HG03521 (cell line): ENCODE measurements at regions not wholly inside any gene's neighbourhood (a gene's known extent, or its start where the extent isn't known, plus 50 kb on each side); places are given as distances from the start of the nearest gene placed in this dataset.

Experiments
- ATAC-seq: cut with Tn5 transposase; IDR thresholded peaks from one replicate; pipeline ENCODE4 v1.9.1; 2021; ENCODE audit warnings: mild to moderate bottlenecking, moderate library complexity; ENCODE audit not compliant: unreplicated experiment

DNA sequence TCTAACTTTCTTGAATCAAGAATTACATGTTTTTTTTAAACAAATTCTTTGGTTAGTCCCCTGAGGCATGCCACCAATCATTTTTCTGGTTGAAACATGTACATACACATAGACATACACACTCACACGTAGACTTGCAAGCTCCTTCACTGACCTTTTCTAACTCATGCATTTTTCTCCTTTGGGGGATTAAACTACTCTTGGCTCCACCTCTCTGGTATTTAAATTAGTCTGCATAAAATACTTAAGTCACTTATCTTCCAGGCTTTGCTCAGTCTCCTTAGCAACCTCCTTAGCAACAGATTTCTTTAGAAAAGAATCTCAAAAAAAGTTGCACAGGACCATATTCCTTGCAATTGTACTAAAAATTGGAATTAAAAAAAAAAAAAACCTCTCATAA is 440.9 kb upstream of the LRRC7 start:
- ATAC-seq, result no peak

DNA sequence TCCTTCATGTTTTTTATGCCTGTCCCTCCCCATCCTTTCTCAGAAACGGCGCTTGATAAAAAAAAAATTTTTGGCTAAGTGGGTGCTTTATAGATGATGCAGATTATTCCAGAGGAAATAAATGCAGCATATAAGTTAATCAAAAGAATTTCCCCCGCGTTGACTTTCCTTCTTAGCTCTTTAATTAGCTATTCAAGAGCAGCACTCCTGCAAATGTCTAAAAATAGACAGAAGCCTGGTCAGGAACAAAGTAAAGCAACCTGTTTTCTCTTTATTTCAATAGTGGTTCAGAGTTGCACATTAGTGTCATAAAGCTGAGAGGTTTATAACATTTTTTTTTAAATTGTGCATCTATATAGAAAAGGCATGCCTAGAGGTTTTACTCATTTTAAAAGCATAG is 439.5 kb upstream of the LRRC7 start:
- ATAC-seq, result no peak

DNA sequence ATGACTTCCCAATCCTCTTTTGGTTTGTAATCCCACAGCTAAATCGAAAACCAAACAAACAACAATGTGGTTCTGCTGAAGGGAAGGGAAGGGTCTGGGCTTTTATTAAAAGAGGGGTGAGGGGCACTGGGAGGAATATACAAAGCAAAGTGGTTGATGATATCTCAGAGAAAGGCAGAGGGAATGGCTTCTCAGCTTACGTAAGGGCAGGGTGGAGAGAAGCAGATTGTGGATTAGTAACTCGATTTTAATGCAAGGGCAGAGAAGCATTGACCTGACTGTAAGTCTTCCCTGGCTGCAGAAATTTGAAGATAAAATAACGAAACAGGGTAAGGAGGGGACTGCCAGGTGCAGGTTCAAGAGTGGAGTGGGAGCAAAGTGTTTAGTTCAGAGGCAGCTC is 438.2 kb upstream of the LRRC7 start:
- no peak for ATAC-seq

DNA sequence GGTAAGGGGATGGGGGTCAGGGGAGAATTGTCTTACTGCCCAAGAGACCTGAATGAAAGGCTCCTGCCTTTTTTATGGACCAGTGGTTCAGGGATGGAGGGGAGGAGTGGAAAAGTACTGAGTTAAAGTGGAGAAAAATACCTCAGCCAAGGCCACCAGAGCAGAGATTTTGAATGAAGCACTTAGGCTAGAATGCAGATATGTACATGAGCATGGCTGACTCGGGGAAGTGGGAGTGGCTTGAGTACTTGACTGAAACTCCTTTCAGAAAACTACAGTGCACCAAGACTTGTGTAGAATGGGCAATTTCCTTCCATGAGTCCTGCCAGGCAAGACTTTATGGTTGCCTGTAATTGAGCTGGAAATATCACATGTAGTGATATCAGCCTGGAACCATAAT is 429.6 kb upstream of the LRRC7 start:
- no peak for ATAC-seq

DNA sequence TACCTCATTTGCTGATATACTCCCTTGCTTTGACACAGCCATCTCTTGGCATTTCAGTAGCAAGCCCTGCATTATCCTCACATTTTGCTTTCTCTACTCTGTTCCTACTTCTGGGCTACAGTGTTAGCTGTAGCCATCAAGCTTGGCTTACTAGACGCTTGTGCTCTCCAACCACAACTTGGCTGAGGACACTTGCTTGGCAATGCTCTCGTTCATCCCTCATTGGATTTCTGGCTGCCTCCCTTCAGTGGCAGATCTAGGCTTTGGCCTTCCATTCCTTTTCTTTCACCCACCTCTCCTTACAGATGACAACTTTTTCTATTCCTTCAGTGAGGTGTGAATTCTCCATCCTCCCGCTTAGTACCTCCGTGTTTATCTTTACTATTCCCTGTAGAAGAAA is 428.7 kb upstream of the LRRC7 start:
- ATAC-seq, result no peak

GRCh38 chr1:69146303-69146702 is 421.4 kb upstream of the LRRC7 start:
- no peak for ATAC-seq

DNA sequence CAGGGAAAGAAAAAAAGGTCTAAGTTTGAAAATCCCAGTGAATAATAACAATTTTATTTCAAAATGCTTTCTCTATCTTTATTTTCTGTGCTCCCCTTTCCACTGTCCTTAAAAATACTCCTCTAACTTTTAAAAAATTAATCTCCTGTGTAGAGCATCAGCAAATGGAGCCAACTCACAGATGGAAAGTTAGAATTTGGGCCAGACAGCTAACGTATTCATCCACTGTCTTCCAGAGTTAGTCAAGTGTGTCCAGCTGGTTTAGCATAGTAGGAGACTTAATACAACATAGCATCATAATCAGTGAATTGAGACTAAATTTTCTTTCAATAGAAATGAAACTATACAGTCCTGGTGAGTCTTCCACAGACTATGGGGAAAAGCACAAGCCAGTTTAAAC is 419.0 kb upstream of the LRRC7 start:
- ATAC-seq, result no peak

DNA sequence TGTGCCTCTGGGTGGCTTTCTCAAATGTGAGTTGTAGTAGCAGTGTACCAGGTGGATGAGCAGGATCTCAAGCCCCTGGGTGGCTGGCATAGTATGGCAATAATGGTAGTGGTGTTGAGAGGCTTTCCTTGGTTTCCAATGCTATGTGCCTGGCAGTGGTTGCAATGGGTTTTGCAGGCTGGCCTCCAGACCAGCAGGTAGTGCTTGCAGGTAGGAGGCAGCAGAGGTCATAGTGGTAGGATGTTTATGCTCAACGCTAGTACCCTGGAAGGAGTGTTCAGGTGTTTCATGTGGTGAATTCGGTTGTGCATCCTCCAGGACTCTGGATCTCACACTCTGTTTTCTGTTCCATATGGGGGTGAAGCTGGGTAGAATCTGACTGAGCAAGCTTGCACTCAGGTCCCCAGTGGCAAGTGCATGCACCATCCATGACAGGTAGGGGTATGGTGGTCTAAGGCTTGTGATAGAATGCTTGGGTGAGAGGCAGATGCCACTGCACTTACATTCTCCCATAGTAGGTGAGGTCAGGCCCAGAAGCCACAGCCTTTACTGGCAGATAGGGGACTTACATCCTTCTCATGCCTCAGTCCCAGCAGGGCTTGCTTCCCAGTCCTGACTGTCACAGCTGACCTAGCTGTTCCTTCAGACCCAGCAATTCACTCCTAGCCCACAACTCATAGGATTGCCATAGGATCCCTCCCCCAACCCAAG is 410.5 kb upstream of the LRRC7 start:
- no peak for ATAC-seq

- ATAC-seq, result no peak
These were observed 404.5 kb upstream of the LRRC7 start for GRCh38 chr1:69163241-69163640.

DNA sequence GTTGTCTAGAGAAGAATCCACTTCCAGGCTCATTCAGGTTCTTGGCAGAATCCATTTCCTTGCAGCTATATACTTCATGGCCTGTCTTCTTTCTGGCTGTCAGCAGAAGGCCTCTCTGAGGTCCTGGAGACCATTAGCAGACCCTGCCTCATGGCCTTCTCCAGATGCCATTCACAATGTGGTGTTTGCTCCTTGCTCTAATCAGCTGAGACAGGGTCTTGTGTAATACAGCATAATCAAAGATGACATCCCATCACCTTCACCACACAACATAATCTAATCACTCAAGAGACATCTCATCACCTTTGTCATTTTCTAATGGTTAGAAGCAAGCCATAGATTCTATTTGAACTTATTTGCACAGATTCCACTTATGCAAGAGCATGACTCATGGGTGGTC is 403.9 kb upstream of the LRRC7 start:
- no peak for ATAC-seq

DNA sequence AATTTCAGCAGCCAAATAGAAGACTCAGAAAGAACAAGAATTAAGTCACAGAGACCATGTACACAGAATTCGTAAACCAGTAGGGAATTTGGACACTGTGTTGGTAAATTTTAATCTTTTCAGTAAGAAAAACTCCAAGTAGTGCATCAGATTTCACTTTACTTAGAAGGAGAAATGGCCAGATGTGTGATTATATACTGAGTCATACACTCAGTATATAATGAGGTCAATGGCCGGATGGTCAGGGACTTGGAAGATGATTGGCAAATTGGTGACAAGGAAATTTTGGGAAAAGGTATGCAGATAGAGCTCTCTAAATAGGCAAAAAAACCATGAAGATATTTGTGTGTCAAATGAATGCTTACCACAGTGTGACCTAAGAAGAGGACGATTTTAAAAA is 399.8 kb upstream of the LRRC7 start:
- no peak for ATAC-seq

DNA sequence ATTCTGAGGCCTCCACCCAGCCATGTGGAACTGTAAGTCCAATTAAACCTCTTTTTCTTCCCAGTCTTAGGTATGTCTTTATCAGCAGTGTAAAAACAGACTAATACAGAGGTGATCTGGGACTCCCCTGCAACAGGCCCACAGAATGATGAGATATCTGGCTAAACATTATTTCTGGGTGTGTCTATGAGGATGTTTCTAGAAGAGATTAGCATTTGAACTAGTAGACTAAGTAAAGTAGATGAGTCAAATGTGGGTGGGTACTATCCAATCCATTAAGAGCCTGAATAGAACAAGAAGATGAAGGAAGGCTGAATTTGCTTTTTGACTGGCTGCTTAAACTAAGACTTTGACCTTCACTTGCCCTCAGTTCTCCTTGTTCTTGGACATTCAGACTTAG is 396.5 kb upstream of the LRRC7 start:
- ATAC-seq, result no peak

- no peak for ATAC-seq
These were observed 395.4 kb upstream of the LRRC7 start for GRCh38 chr1:69172003-69173000.

DNA sequence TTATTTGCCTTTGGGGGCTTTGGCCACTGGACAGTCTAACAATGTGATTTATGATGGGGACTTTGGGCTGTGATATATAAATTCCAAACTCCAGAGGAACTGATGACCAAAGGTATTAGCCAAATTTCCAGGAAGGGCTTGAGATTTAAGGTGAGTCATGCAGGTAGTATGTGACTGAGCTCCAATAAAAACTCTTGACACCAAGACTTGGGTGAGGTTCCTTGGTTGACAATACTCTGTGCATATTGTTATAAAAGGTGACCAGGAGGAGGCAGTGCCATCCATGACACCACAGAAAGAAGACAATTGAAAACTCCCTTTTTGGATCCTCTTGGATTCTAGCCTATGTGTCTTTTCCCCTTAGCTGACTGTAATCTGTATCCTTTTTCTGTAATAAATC is 392.7 kb upstream of the LRRC7 start:
- no peak for ATAC-seq

DNA sequence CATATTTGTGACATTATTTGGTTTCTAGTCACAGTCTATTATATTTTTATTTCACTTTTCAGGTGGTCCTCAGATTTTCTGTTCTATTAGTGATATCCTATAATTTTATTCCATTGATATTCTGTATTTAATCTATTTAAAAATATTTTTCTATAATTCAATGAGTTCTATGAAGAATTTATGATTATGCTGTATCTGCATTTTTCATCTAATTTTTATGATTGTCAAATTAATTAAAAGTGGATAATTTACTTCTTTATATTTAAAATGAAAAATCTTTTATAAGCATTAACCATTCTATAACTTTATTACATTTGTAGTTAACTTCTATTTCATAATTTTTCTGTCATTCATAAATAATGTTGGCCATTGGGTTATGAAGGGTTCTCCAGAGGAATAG is 387.4 kb upstream of the LRRC7 start:
- no peak for ATAC-seq

GRCh38 chr1:69185378-69185777 is 382.3 kb upstream of the LRRC7 start:
- ATAC-seq, result no peak

GRCh38 chr1:69191335-69191734 is 376.4 kb upstream of the LRRC7 start:
- ATAC-seq, result no peak

- ATAC-seq, result no peak
These were observed 372.6 kb upstream of the LRRC7 start for GRCh38 chr1:69195136-69195535.

- ATAC-seq, result no peak
These were observed 371.7 kb upstream of the LRRC7 start for GRCh38 chr1:69196071-69196470.

DNA sequence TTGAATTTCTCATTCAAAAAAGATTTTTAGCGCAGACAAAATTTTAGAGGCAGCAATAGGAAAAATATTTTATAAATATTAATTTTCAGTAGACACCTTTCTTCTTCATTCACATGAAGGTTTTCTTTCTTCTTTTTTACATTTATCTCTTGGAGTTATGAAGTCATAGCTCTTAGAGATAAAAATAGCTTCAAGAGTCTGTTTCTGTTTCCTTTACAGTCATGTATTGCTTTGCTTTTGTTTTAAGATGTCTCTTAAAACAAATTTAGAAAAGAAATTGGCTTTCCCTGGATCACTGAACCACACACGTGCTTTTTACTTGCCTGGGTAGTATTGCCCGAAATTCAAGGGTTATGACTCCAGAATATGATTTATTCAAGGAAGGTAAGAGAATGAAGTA is 369.9 kb upstream of the LRRC7 start:
- ATAC-seq, result no peak

DNA sequence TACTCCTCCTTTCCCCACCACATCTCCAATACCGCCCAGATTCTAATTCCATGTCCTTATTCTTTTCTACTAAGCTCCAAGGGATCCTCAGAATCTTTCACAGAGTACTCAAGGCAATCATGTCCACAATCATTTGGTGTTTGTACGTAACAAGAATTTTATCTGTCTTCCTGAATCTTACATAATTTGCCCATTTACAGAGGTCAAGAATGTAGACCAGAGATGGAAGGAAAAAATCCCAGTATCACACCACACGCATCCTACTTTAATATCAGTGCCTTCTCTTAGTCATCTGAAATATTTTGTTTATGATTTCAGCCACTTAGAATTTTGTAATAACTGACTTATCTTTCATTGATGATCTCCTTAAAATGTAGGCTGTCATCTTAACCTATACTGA is 366.0 kb upstream of the LRRC7 start:
- ATAC-seq, result no peak

GRCh38 chr1:69203166-69203565 is 364.6 kb upstream of the LRRC7 start:
- ATAC-seq, result no peak
